Sigmoid colon (tissue), 6 donors: ENCODE measurements at regions not wholly inside any gene's neighbourhood (a gene's known extent, or its start where the extent isn't known, plus 50 kb on each side); places are given as distances from the start of the nearest gene placed in this dataset.

Experiments used
- DNase-seq: peaks from one replicate; pipeline ENCODE4 v3.0.0-alpha.2; 2019
- H3K27ac ChIP-seq, 4 donors: fragments of 200-600 bp; sonication (generic); one replicate each; pipeline ENCODE4 v1.5.1; 2016 to 2019; ENCODE audit warnings: mild to moderate bottlenecking in 1 of 4
- H3K27me3 ChIP-seq, 3 donors: fragments of 200-600 bp; sonication (generic); one replicate each; pipeline ENCODE4 v1.5.1; 2019; ENCODE audit warnings: mild to moderate bottlenecking in 1 of 3
- H3K36me3 ChIP-seq, 4 donors: fragments of 200-600 bp; sonication (generic); one replicate each; pipeline ENCODE4 v1.5.1; 2016 to 2019
- H3K4me1 ChIP-seq, 4 donors: fragments of 200-600 bp; sonication (generic); one replicate each; pipeline ENCODE4 v1.5.1; 2017 to 2019
- H3K4me3 ChIP-seq, 4 donors: fragments of 200-600 bp; sonication (generic); one replicate each; pipeline ENCODE4 v1.5.1; 2017 to 2019; ENCODE audit warnings: mild to moderate bottlenecking in 2 of 4, moderate library complexity in 1 of 4
- H3K9me3 ChIP-seq, 4 donors: fragments of 200-600 bp in 3 of 4; sonication (generic) in 3 of 4; one replicate each; pipeline versions ENCODE4 v1.5.1 to v1.6.1; 2013 to 2019
- CTCF ChIP-seq, 4 experiments: fragments of 450-650 bp in 3 of 4; fragments of 200-600 bp in 1 of 4; IDR thresholded peaks; one replicate each; pipeline ENCODE4 v1.5.1; 2016 to 2019; ENCODE audit warnings: antibody characterized with exemption in 4 of 4, mild to moderate bottlenecking in 3 of 4, moderate library complexity in 2 of 4
- EP300 ChIP-seq, 4 donors: sonication (generic); formaldehyde crosslinking; IDR thresholded peaks; one replicate each; pipeline ENCODE4 v1.6.1; 2017; ENCODE audit warnings: antibody characterized with exemption in 4 of 4
- POLR2A ChIP-seq, 2 donors: fragments of 450-650 bp; IDR thresholded peaks; one replicate each; pipeline ENCODE4 v1.6.1; 2016; ENCODE audit warnings: antibody characterized with exemption in 2 of 2, mild to moderate bottlenecking in 2 of 2, moderate library complexity in 2 of 2
- POLR2AphosphoS5 ChIP-seq, 4 donors: sonication (generic); formaldehyde crosslinking; IDR thresholded peaks; one replicate each; pipeline ENCODE4 v1.6.1; 2017; ENCODE audit warnings: antibody characterized with exemption in 4 of 4
- WGBS, 2 donors: extraction: QIAGEN DNeasy Blood & Tissue Kit; methylation state at CpG; one replicate each; pipeline ENCODE4 v1.1.7; 2013; 5-methylcytosine and 5-hydroxymethylcytosine counted together
- intact Hi-C: fragments of 100-400 bp; cut with DNase I; formaldehyde crosslinking; loops from one replicate; pipeline ENCODE4 v1.15.1; 2023
- donor health status: healthy with polysubstance abuse.
- donor health status: healthy.

DNA sequence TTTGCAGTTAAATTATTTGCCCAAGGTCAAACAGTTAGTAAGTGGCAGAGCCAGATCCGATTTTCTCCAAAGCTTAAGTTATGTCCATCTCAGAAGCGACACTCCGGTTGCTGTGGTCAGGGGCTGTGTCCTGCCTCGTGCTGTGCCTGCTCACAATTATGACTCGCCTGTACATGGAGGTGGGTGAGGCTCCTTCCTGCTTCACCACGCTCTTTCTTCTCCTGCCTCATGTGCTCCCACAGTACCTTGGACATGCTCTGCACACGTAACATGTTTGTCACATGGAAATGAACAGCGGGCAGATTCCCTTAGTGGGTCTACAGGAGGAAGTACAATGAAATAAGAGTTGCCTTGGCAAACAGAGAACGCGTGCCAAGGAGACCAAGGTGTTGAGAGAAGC, 62.2 kb upstream of the CCND2 start:
- no peaks in the 10 kb centered on the region for H3K9me3 ChIP-seq
- peaks cover 0 to 4% (median 0%) of the 10 kb centered on the region in 3 donors for H3K27me3 ChIP-seq
- no peaks in the 10 kb centered on the region for H3K36me3 ChIP-seq
- intact Hi-C loops: no loop called here
- DNase-seq: no peak
- TF ChIP-seq POLR2A (IDR thresholded peaks at IDR 0.05) (no peak), EP300 (IDR thresholded peaks at IDR 0.05) (no peak)
- no peak overlapping the region for H3K27ac ChIP-seq
- no peak overlapping the region for H3K4me3 ChIP-seq
- 92 to 93% methylated on average over 10 of the region's 10 CpGs for WGBS, 2 donors
- no peaks in the 10 kb centered on the region for H3K4me1 ChIP-seq

GRCh38 chr12:4210183-4210582, 63.4 kb upstream of the CCND2 start:
- H3K4me3 ChIP-seq: no peak overlapping the region
- no peak for TF ChIP-seq EP300 (IDR thresholded peaks at IDR 0.05)
- no peak for TF ChIP-seq POLR2A (IDR thresholded peaks at IDR 0.05)
- no peak for TF ChIP-seq POLR2AphosphoS5 (IDR thresholded peaks at IDR 0.05)
- TF ChIP-seq CTCF (IDR thresholded peaks at IDR 0.05): no peak
- intact Hi-C loops: no loop called here
- no peaks in the 10 kb centered on the region for H3K9me3 ChIP-seq
- no peak overlapping the region for H3K27ac ChIP-seq
- DNase-seq: no peak
- peaks cover 0 to 4% (median 0%) of the 10 kb centered on the region in 3 donors for H3K27me3 ChIP-seq
- H3K4me1 ChIP-seq: no peaks in the 10 kb centered on the region
- 93% methylated on average over 4 of the region's 4 CpGs for WGBS, 2 donors
- H3K36me3 ChIP-seq: no peaks in the 10 kb centered on the region

GRCh38 chr12:4206470-4206869, 67.1 kb upstream of the CCND2 start:
- H3K4me1 ChIP-seq: no peaks in the 10 kb centered on the region
- H3K4me3 ChIP-seq: no peak overlapping the region
- no peaks in the 10 kb centered on the region for H3K9me3 ChIP-seq
- no peak overlapping the region for H3K27ac ChIP-seq
- WGBS, 2 donors: 84 to 90% methylated on average over 9 of the region's 9 CpGs
- no peak for TF ChIP-seq POLR2AphosphoS5 (IDR thresholded peaks at IDR 0.05)
- no peak for TF ChIP-seq CTCF (IDR thresholded peaks at IDR 0.05)
- TF ChIP-seq POLR2A (IDR thresholded peaks at IDR 0.05): no peak
- no peak for TF ChIP-seq EP300 (IDR thresholded peaks at IDR 0.05)
- intact Hi-C loops: no loop called here
- no peak for DNase-seq
- H3K36me3 ChIP-seq: no peaks in the 10 kb centered on the region
- peaks cover 0 to 3% (median 0%) of the 10 kb centered on the region in 3 donors for H3K27me3 ChIP-seq

DNA sequence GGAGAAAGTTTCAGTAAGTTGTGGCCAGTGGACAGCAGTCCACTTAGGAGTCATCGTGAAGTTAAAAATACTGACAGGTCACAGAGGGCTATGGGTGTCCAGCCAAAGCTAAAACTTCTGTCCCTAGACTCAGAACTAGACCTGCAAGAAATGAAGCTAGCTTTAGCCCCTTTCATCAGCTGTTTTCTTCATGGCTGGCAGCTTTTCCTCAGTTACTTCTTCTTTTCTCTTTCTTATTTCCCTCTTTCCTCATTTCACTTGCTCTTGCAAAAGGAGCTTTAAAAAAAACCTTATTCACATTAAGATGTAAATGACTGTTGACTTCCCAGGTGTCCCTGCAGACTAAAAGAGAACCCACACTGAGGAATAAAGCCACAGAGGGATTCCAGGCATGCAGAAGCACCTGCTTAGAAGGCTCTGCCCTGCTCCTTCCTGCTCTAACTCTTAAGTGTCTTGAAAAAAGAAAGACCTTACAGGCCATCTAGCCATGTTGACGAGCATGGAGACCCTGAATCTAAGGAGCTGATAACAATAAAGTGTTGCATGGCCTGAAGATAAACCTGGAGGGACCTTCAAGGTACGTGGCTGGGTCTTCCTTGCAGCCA, 69.7 kb upstream of the CCND2 start:
- Histone ChIP-seq H3K27ac (no peak overlapping the region), H3K4me3 (no peak overlapping the region), H3K27me3 (no peaks in the 10 kb centered on the region), H3K36me3 (no peaks in the 10 kb centered on the region), H3K9me3 (no peaks in the 10 kb centered on the region), H3K4me1 (no peaks in the 10 kb centered on the region)
- TF ChIP-seq EP300 (IDR thresholded peaks at IDR 0.05): no peak
- no peak for TF ChIP-seq CTCF (IDR thresholded peaks at IDR 0.05)
- TF ChIP-seq POLR2A (IDR thresholded peaks at IDR 0.05): no peak
- TF ChIP-seq POLR2AphosphoS5 (IDR thresholded peaks at IDR 0.05): no peak
- intact Hi-C loops: no loop called here
- no peak for DNase-seq
- 52 to 63% methylated on average over 3 of the region's 3 CpGs for WGBS, 2 donors

- Histone ChIP-seq H3K27ac (no peak overlapping the region), H3K4me1 (no peaks in the 10 kb centered on the region), H3K4me3 (no peak overlapping the region), H3K9me3 (no peaks in the 10 kb centered on the region), H3K27me3 (no peaks in the 10 kb centered on the region), H3K36me3 (no peaks in the 10 kb centered on the region)
- intact Hi-C loops: no loop called here
- 82 to 89% methylated on average over 5 of the region's 5 CpGs for WGBS, 2 donors
- TF ChIP-seq EP300 (IDR thresholded peaks at IDR 0.05): no peak
- no peak for TF ChIP-seq POLR2AphosphoS5 (IDR thresholded peaks at IDR 0.05)
- TF ChIP-seq CTCF (IDR thresholded peaks at IDR 0.05): no peak
- no peak for TF ChIP-seq POLR2A (IDR thresholded peaks at IDR 0.05)
- DNase-seq: no peak
Observed at GRCh38 chr12:4202918-4203317, 70.6 kb upstream of the CCND2 start.
